GM06990 (cell line): ENCODE measurements at regions not wholly inside any gene's neighbourhood (a gene's known extent, or its start where the extent isn't known, plus 50 kb on each side); places are given as distances from the start of the nearest gene placed in this dataset.

Experiments used
- DNase-seq: peaks from one replicate; pipeline ENCODE4 v3.0.0-alpha.2; 2011; ENCODE audit not compliant: insufficient read length; ENCODE audit errors: extremely low read depth
- H3K27me3 ChIP-seq: replicated peaks from 2 replicates; pipeline ENCODE4 v1.6.0; 2011; ENCODE audit warnings: low read length; ENCODE audit not compliant: control insufficient read depth, insufficient read depth
- H3K36me3 ChIP-seq: 2 replicates; pipeline ENCODE4 v1.5.1; 2011; ENCODE audit warnings: low read length; ENCODE audit not compliant: control insufficient read depth, insufficient read depth
- H3K4me3 ChIP-seq: replicated peaks from 2 replicates; pipeline ENCODE4 v1.5.1; 2011; ENCODE audit warnings: low read depth, mild to moderate bottlenecking, control low read depth, low read length
- TF ChIP-seq, protein P1 (sequence below): IDR thresholded peaks from 2 replicates; pipeline ENCODE4 v1.5.1; 2011; ENCODE audit warnings: low read length, control low read depth, mild to moderate bottlenecking, inconsistent platforms; ENCODE audit not compliant: insufficient read depth, poor library complexity, severe bottlenecking

DNA sequence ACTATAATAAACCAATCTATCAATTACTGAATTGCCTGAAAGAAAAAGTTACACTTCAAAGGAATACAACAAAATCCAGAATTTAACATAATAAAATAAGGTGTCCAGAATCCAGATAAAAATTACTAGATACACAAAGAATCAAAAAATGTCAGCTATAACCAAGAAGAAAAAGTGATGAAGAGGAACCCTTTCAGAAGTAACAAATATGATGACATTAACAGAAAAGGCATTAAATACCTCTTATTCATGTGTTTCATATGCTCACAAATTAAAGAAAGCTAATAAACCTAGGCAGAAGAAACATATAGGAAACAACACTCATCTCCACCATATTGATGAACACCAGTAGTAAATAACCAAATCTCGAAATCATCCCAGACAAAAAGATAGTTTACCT lies 722.8 kb downstream of the ADCYAP1 start:
- no peaks in the 10 kb centered on the region for H3K27me3 ChIP-seq
- H3K36me3 ChIP-seq, result no peaks in the 10 kb centered on the region
- H3K4me3 ChIP-seq, result no peak overlapping the region
- DNase-seq, result no peak
- TF ChIP-seq, protein P1, sequence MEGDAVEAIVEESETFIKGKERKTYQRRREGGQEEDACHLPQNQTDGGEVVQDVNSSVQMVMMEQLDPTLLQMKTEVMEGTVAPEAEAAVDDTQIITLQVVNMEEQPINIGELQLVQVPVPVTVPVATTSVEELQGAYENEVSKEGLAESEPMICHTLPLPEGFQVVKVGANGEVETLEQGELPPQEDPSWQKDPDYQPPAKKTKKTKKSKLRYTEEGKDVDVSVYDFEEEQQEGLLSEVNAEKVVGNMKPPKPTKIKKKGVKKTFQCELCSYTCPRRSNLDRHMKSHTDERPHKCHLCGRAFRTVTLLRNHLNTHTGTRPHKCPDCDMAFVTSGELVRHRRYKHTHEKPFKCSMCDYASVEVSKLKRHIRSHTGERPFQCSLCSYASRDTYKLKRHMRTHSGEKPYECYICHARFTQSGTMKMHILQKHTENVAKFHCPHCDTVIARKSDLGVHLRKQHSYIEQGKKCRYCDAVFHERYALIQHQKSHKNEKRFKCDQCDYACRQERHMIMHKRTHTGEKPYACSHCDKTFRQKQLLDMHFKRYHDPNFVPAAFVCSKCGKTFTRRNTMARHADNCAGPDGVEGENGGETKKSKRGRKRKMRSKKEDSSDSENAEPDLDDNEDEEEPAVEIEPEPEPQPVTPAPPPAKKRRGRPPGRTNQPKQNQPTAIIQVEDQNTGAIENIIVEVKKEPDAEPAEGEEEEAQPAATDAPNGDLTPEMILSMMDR, result no peak

DNA sequence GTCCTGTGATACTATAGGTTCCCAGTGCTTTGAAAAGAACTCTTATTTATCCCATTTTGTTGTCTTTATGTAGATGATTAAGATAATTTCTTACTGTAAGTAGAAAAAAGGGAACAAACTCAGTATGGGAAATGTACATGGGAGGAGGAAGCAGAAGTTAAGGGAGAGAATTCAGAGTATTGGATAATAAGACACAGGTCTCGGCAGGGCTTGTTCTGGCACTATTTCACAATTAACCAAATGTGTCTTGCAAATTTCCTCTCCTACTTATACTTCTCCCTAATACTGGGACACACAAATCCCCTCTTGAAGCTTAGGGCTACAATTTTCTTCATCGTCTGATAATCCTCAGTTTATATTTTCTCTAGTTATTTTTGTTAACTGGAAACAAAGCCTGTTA lies 744.0 kb downstream of the ADCYAP1 start:
- no peak overlapping the region for H3K4me3 ChIP-seq
- TF ChIP-seq, protein P1, result no peak
- DNase-seq, result no peak
- no peaks in the 10 kb centered on the region for H3K27me3 ChIP-seq
- H3K36me3 ChIP-seq, result no peaks in the 10 kb centered on the region

DNA sequence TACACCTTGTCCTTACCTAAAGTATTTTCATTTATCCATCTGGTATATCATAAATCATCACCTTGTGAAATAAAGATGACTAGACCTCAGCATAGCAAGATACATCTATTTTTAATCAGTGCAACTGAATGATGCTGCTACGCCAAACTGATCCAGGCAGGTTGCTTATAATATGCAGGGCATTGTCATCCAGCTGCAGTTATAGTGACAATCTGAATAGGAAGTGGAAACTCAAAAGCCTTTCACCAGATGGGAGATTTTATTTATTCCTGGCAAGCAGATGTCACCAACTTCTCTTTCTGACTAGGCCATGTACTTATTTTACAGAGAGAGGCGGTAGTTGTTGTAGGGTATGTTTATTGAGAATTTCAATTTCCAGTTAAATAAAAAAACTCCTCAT lies 747.3 kb downstream of the ADCYAP1 start:
- H3K4me3 ChIP-seq, result no peak overlapping the region
- DNase-seq, result no peak
- H3K27me3 ChIP-seq, result no peaks in the 10 kb centered on the region
- no peaks in the 10 kb centered on the region for H3K36me3 ChIP-seq
- TF ChIP-seq, protein P1, result no peak

DNA sequence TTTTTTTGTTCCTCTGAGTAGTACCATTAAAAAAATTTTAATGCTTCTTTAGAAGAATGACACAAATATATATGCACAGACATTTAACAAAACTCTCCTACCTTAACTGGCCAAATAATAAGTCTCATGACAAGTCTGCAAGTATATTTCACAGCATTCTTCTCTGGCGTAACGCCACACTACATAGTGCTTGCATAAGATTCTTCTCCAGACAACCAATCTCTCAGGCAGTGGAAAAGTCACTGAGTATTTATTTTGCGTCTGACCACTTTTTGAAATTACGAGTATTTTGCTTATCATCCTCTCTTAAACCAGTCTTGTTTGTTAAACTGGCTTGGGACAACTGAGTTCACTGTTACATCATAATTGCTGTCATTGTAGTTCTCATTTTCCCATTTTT lies 749.2 kb downstream of the ADCYAP1 start:
- TF ChIP-seq, protein P1, result no peak
- DNase-seq, result no peak
- Histone ChIP-seq H3K27me3 (no peaks in the 10 kb centered on the region), H3K36me3 (no peaks in the 10 kb centered on the region), H3K4me3 (no peak overlapping the region)

DNA sequence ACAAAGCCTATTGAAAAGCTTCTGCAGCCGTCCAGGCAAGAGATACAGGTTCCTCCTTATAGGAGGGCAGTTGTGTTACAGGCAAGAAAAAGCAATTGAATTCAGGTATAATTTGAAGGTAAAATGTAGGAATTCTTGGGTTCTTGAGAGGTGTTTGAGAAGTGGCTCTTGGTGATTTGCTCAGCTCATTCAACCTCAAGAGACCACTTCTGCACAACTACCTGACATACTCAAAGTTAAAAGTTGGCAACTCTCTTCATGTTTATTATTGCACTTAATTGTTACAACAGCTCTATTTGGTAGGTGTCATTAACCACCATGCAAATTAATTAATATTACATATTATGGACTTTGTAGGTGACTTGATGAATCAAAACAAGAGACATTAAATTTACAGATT lies 753.2 kb downstream of the ADCYAP1 start:
- no peak for DNase-seq
- Histone ChIP-seq H3K4me3 (no peak overlapping the region), H3K27me3 (no peaks in the 10 kb centered on the region), H3K36me3 (no peaks in the 10 kb centered on the region)
- TF ChIP-seq, protein P1, result no peak

DNA sequence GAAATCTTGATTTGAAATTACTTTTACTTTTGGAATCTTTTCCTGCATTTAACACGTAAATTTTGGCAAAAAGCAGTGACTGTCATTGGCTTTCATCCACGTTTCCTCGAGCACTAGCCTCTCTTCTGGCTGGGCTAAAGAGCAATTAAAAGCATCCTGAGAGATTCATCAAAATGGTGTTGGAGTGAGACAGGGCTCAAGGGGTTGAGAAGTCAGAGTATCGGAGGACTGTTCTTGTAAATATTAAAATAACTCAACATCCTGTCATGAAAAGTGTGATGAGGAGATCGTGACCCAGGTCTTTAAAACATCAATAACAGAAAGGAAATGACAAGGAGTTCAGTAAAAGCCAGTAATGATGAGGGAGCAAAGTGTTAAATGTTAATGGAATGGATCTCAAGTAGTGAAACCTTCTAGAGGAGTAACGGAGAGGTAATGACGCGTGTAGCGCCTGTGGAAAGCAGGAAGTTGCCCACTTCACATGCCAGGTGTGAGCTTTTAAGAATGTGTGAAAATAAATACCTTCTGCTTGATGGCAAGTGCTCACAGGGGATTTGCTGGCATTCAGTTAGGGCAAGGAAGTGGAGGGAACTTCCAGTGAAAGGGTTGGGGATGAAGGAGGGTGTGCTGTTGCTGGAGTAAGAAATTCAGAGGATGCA lies 754.4 kb downstream of the ADCYAP1 start:
- Histone ChIP-seq H3K36me3 (no peaks in the 10 kb centered on the region), H3K4me3 (no peak overlapping the region), H3K27me3 (no peaks in the 10 kb centered on the region)
- no peak for DNase-seq
- TF ChIP-seq, protein P1, result no peak
